NCI-H2029 (cell line): ENCODE measurements at regions not wholly inside any gene's neighbourhood (a gene's known extent, or its start where the extent isn't known, plus 50 kb on each side); places are given as distances from the start of the nearest gene placed in this dataset.
"Not testable (repeated sequence)": the region's sequence is repeated elsewhere in the genome, so short reads cannot be mapped to it uniquely, and the experiment has no call there.

Experiments used
- DNase-seq: peaks from one replicate; lab custom pipeline; 2025; lab: John Stamatoyannopoulos, UW

DNA sequence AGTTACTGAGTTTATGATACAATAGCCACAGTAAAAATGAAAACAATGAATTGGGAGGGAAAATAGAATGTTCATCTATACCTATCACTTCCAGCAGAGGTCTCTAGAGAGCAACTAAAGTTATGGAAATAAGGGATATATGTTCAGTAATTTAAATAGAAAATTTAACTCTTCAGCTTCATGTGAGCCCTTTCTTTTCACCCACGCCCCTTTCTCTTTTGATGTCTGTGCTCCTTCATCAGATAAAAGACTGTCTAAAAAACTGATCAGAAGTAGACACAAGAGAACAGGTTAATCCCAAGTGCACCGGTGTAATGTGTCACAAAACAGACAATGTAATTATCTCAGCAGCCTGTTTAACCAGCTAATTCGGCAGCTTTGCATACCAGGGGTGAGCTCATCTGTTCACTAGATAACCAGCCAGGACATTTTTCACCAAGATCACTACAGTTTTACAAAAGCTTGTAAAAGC, 238.5 kb upstream of the ERBB4 start:
- peak; percentile 19 for DNase-seq

DNA sequence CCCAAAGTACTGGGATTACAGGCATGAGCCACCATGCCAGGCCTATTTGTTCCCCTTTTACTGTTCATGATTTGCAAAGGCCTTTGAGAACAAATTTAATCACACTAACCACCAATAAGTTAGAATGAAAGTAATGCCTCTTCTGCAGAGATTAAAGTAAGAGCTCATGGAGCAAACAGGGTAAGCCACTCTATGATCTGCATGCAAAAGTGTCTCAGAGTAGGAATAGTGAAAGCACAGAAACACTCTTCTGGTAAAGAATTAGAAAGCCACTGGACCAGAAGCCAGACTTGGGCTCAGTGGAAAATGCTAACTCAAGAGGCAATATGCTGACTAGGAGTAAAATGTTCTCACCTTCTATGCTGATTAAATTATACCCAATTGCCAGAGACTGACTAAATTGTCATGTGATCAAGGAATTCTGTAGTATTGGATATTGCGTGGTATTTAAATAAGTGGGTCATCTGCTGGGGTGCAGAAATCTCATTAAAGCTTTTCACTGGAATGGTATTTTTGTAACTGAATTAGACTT, 235.3 kb upstream of the ERBB4 start:
- no peak for DNase-seq

DNA sequence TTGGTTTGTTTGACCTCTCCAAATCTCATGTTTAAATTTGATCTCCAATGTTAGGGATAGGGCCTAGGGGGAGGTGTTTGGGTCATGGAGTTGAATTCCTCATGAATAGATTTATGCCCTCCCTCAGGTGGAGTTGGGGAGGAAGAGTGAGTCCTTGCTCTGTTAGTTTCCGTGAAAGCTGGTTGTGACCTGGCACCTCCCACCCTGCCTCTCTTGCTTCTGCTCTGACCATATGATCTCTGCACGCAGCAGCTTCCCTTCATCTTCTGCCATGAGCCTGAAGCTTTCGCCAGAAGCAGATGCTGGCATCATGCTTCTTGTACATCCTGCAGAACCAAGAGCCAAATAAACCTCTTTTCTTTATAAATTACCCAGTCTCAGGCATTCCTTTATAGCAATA, 231.6 kb upstream of the ERBB4 start:
- no peak for DNase-seq

DNA sequence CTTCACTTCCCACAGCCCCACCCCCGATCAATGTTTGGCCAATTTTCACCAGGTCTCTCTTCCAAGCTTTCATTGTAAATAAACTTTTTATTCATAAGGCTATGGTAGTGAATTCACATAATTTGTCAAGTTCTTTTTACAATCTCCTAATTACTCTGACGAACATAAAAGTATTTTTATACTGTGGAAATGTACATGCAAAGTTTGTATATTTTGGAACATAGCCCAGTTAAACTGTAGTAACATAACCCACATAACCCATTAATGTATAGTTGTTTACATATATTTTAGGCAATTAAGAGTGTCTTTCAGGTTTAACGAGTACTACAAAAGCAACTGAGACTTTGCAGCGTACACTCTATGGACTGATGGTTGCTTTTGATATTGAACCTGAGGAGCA, 228.3 kb upstream of the ERBB4 start:
- DNase-seq = no peak

DNA sequence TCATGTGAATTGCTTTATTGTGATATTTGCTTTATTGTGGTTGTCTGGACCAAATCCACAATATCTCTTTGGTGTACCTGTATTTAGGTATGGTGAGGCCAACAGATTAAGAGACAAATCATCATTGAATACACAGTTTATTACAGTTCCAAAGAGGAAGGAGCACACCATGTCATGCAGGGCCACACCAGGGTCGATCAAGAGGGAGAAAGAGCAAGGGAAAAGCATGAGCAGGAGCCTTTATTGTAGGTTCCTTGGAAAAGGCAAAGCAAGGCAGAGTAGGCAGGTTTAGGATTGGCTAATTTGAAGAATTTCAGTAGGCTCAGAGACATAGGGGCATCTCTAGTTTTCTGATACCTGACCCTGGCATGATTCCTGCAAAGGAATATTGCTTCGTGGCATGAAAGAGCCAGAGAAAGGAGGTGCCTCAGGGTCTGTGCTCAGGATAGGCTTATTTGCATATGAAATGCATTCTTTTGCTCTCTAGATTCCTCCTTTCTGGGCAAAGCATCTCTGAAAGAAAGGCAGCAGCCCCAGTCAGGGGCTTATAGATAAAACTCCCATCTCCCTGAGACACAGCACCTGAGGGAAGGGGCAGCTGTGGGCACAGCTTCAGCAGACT, 214.2 kb upstream of the ERBB4 start:
- DNase-seq = no peak

DNA sequence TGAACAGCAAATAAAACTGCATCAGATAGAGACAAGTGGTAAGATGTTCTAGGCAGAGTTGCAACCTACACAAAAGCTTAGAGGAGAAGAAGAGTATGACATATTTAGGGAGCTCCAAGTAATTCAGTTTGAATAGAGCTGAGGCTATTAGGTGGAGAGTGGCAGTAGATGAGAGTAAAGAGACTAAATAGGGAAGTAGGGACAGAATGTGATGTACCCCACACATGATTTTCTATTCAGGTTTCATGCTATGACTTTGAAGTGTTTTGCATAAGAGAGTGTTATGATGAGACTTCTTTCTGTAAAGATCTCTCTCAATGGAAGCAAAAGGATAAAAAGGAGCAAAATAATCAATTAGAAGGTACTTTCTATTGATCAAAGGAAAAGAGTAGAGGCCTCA, 206.8 kb upstream of the ERBB4 start:
- no peak for DNase-seq

DNA sequence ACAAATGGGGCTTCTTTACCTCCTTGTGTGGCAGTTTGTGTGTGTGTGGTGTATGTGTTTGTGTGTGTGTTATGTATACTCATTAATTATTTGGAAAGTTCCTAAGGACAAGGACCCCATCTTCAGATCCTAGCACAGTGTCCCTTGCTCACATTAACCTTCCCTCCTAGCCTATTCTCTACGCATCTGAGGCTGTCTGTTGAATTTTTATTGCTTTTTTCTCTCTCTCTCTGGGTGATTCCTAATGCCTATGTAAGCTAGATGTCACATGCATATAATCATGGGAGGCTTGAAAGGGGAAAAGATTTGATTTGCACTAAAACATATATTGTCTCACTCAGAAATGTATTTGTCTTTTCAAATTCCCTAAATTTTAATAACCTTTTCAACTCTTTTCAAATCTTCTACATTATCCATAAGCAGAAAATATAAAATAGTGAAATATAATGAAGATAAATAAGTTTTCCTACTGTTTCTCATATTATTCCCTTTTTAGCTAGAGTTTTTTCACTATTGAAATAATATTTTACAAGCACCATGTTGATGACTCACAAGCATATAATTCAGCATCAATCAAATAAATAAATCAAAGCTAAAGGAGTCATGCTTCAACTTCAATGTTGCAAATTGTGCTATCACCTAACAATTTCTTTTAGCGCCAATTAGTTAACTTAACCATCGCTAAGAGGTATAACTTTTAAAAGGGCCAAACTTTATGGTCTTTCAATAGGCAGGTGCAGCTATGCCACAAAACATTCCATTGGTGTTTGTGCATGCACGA, 199.0 kb upstream of the ERBB4 start:
- no peak for DNase-seq

DNA sequence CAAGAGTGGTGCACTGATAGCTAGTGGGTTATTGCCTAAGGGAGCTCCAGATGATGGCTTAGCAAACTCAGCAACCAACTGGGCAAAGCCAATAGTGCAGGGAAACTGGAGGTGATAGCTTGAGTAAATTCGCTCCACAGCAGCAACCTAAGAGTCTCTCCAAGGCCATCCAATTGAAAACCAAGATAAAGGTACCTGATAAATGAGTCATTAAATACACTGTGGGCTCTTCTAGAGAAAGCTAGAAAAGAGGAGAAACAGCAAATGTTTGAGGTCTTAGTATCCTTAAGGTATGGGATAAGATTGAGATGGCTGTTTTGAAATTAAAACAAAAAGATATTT, 197.8 kb upstream of the ERBB4 start:
- no peak for DNase-seq

DNA sequence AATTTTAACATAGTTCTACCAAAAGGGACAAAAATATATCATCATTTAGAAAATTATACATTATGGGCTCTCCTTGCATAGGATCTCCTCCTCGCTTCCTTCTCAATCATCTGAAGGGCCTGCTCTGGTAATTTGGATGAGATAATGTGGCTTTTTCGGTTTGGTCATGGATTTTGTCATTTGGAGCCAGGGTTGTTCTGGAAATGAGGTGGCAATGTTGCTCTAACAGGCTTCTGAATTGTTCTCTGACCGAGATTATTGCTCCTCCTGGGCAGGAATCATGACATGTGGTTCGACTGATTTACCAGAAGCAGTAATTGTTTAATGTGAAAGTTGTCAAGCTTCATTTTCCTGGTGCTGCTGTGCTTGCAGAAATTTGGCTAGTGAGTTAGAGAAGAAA, 194.7 kb upstream of the ERBB4 start:
- no peak for DNase-seq

DNA sequence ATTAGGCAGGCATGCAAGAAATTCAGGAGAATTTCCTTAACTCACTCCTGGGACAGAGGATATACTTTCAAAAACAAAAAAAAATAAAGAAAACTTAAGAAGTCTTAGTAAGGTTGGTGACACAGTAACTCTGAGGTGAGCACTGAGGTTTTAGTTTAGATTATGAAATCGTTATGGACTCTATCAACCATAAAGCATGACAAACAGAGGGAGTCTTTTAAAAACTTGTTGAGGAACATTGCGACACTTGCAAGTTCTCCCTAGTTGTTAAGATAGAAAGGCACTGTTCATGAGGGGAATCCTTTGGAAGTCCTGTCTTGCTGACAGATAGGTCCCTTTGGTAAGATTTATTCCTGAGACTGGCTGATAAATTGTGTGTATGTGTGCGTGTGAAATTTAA, 194.3 kb upstream of the ERBB4 start:
- DNase-seq = no peak

DNA sequence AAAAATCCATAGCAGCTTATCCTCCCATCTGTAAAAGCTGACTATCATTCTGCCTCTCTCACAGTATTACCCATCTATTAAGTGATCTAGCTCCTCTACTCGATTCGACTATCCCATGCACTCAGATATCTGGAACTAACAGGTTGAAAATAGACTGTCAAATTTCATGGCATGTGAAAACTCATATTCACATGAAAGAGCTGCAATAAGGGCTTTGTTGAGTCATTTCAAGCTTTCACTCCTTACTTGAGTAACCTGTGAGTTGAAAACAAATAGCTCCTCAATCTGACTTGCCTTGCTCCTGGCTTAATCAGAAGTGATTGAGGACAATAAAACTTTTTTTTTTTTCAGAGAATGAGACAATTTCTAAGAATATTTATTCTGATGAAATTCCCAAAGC, 192.4 kb upstream of the ERBB4 start:
- no peak for DNase-seq

DNA sequence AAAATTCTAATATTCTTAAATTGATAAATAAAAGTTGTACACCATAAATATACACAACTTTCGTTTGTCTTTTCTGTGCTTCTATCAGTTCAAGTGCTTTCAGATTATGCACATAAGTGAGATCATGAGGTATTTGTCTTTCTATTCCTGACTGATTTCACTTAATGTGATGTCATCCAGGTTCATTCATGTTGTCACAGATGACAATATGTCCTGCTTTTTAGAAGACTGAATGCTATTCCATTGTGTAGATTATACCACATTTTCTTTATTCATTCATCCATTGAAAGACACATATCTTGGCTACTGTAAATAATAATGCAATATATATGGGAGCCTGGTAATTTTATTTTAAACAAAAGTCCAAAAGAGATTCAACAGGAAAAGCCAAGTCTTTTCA, 190.1 kb upstream of the ERBB4 start:
- no peak for DNase-seq

DNA sequence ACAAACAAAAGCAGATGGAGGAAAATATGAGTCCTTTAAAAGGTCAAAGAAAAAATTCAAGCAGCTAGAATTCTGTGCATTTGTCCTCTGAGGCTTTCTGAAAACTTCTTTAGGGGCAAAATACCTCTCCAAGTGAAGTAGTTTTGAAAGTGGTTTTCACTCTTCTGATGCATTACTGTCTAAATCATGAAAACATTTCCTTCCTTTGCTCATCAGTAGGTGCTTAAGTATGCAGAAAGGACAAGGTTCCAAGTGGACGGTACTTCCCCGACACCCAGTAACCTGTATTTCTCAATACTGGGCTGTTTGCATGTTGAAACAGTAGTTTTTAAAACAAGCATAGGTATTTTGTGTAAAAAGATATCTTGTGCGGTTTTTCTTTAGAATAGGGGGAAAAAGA, 189.1 kb upstream of the ERBB4 start:
- DNase-seq = no peak

DNA sequence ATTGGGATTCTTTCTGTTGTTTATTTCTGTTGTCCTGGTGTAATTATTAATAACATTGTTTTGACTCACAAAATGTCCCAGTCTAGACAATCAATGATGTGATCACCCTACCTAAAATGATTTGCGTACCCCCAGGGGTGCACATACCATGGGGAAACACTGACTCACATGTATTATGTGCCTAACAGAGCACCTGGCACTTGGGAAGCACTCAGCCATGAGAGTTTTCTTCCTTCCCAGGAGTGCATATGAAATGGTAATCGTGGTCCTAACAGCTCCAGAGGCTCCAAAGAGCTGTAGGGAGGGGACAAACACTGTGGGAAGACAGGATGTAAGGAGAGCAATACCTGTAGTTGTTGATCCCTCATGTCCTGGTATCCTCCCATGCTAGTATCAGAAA, 187.8 kb upstream of the ERBB4 start:
- no peak for DNase-seq

DNA sequence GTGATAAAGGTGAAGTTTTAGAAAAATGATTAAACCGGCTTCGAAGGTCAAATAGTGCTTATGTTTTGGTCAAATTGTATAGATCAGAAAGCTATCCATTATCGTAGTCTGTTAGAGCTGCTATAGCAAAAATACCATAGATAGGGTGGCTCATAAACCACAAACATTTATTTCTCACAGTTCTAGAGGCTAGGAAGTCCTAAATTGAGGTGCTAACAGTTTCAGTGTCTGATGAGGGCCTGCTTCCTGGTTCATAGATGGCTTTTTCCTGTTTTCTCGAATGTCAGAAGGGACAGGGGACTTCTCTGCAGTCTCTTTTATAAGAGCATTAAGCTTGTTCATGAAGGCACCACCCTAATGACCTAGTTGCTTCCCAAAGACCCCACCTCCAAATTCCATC, 186.6 kb upstream of the ERBB4 start:
- DNase-seq = no peak

DNA sequence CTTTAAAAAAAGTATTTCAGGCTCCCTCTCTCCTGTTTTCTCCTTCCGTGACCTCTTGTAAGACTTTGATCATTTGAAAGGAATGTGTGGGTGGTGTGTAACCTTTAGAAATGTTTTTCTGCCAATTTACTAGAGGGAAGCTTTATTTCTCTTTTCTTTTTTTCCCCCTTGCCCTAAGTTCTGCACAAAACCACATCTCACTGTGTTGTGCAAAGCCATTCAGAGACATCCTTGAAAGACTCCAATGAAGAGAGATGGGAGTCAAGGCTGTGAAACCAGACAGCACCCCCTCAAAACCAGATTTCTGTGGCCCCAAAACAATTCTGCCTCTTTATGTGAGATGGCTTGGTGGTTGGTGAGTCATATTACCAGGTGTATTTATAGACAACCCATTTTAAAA, 184.6 kb upstream of the ERBB4 start:
- DNase-seq = no peak

DNA sequence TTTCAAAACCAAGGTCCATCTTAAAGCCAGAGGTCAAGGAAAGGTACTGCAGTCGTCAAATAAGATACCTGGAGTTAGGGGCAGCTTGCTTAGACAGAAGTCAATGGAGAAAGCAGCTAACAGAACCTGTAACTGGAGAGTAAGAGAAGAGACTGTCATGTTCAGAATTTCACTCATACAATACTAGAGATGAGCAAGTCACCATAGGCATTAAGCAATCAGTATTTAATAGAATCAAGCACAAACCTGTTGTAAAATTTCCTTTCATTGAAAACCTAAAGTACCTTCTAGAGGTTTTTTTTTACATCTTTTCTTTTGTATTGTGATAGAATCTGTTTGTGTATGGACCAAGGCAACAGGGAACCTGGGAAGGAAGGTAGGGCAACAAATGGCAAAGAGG, 183.4 kb upstream of the ERBB4 start:
- DNase-seq = no peak

DNA sequence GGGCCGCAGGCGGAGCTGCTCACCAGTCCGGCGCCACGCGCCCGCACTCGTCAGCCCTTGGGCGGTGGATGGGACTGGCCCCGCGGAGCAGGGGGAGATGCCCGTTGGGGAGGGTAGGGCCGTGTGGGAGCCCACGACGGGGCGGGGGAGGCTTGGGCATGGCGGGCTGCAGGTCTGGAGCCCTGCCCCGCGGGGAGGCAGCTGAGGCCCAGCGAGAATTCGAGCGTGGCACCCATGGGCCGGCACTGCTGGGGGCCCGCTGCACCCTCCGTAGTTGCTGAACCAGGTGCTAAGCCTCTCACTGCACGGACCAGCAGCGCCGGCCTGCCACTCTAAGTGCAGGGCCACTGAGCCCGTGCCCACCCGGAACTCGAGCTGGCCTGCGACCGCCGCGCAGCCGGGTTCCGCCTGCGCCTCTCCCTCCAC, 182.4 kb upstream of the ERBB4 start:
- DNase-seq = no peak

DNA sequence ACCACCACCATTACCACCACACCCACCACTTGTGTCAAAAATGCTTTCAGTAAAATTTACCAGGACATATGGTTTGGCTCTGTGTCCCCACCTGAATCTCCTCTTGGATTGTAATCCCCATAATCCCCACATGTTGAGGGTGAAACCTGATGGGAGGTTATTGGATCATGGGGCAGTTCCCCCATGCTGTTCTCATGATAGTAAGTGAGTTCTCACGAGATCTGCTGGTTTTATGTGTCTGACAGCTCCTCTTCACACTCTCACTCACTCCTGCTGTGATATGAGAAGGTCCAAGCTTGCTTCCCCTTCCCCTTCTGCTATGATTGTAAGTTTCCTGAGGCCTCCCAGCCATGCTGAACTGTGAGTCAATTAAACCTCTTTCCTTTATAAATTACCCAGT, 176.8 kb upstream of the ERBB4 start:
- DNase-seq = not testable (repeated sequence)

DNA sequence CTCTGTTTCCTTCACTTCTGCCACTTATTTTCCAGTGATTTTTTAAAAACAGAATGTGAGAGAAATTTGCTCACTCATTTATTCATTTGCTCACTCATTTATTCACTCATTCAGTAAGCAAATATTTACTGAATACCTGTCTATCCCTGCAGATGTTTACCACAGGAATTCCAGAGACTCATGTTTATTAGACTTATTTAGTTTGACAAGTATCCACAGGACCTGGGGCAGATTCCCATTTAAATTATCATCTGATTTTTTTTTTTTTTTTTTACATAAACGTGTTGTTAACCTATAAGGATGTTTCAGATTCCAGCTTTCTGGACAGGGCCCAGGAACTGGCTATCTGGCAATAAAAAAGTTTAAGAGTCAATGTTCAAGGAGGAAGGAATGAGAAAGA, 175.1 kb upstream of the ERBB4 start:
- DNase-seq = no peak

DNA sequence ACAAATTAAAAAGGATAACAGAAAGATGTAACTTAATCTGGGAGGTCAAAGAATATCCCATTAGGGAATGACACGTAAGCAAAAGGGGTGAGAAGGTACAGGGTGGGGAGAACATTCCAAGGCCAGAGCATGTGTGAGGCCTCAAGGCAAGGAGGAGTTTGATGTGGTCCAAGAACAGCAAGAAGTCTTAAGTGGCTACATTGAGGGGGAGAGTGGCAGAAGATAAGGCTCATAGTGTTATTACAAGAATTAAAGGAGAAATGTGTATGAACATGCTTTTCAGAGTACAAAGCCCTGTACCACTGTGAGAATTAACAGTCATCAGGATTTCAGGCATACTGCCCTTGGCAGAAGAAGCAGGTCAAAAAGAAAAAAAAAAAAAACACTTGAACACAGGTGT, 174.4 kb upstream of the ERBB4 start:
- no peak for DNase-seq

DNA sequence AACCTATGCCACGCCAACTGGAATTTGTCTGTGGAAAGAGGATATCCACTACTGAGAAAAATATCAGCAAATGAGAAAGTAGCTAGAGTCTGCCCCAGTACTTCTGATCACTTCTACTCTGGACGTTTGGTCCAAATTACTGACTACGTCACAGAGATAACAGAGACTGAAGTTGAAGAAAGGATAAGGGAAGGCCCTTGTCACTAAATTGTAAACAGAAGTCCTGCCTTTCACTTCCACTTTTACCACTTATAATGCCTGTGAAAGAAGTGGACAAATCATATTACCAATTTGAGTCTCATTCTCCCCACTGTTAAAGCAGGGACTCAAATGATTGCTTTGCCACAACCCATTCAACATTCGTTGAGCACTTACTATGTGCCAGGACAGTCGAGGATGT, 173.9 kb upstream of the ERBB4 start:
- DNase-seq = no peak

DNA sequence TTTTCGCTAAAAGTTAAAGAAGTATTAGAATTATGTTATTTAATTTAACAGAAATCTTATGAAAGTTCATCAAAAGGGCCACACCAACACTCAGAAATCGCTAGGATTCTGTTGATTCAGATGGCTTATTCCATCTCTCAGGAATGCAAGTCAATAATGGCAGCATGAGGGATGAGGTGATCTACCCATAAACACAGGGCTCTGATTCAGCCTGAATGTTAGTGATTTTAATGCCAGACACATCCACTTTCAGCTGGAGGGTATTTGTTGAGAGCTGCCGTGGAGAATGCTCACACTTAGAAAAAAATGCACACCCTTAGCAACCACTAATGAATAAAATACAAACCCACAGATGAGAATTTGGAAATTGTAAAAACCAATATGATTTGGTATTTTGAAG, 173.3 kb upstream of the ERBB4 start:
- no peak for DNase-seq

DNA sequence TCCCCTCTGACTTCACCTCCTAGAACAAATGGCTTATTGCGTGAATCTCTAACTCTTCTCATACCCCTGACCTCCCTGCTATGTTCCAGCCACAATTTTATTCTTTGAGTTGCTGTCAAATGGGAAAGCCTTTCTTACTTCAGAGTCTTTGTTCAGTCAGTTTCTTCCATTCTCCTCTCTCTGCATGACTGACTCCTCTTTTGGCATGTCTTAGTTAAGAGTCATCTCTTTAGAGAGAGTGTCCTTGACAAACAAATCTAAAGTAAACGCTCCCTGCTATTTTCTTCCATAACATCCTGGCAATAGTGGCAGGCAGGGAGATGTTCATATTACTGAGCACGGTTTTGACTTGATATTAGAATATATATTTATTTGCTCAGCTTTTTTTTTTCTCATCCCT, 170.7 kb upstream of the ERBB4 start:
- DNase-seq = no peak
